Suprapubic skin (tissue), 3 donors: ENCODE measurements at regions not wholly inside any gene's neighbourhood (a gene's known extent, or its start where the extent isn't known, plus 50 kb on each side); places are given as distances from the start of the nearest gene placed in this dataset.

Experiments
- CTCF ChIP-seq, 2 donors: fragments of 200-600 bp in 1 of 2; fragments of 450-650 bp in 1 of 2; sonication (generic) in 1 of 2; IDR thresholded peaks; one replicate each; pipeline ENCODE4 v1.5.1; 2016 to 2019; ENCODE audit warnings: antibody characterized with exemption in 2 of 2, mild to moderate bottlenecking in 1 of 2, moderate library complexity in 1 of 2
- POLR2A ChIP-seq, 2 donors: fragments of 450-650 bp; IDR thresholded peaks; one replicate each; pipeline ENCODE4 v1.6.1; 2017; ENCODE audit warnings: antibody characterized with exemption in 2 of 2, mild to moderate bottlenecking in 2 of 2, moderate library complexity in 2 of 2

- TF ChIP-seq CTCF (IDR thresholded peaks at IDR 0.05) (no peak), POLR2A (IDR thresholded peaks at IDR 0.05) (no peak)
These were observed 247.9 kb upstream of the CNTN5 start for GRCh38 chr11:98772893-98773292.
